Activated B cell treated with CpG ODN at 0.5 μM for 24 hours (primary cell): ENCODE measurements at regions not wholly inside any gene's neighbourhood (a gene's known extent, or its start where the extent isn't known, plus 50 kb on each side); places are given as distances from the start of the nearest gene placed in this dataset.

ENCODE experiments used
- ATAC-seq: fragments of 200-7000 bp; cut with Tn5 transposase; one replicate; pipeline ENCODE4 v1.10.0; 2021; ENCODE audit warnings: low read depth, mild to moderate bottlenecking, moderate library complexity
- CTCF ChIA-PET: fragments of 350-600 bp; sonication (Branson Sonifier 250); formaldehyde crosslinking; loops from one replicate; lab custom pipeline; 2021; ENCODE audit warnings: antibody characterized with exemption; lab: Charles Lee
- POLR2A ChIA-PET: fragments of 350-600 bp; sonication (Branson Sonifier 250); formaldehyde crosslinking; loops from one replicate; lab custom pipeline; 2021; ENCODE audit warnings: antibody characterized with exemption; lab: Charles Lee
- DNase-seq: peaks from one replicate; pipeline ENCODE4 v3.0.0; 2022
- H3K27ac Mint-ChIP-seq: one replicate; pipeline ENCODE4 v1.8.0; 2020; ENCODE audit warnings: mixed read lengths
- H3K27me3 Mint-ChIP-seq: one replicate; pipeline ENCODE4 v1.8.0; 2021; ENCODE audit warnings: mixed read lengths
- H3K36me3 Mint-ChIP-seq: one replicate; pipeline ENCODE4 v1.8.0; 2021; ENCODE audit warnings: low read depth, mixed read lengths
- H3K4me1 Mint-ChIP-seq: one replicate; pipeline ENCODE4 v1.8.0; 2021; ENCODE audit warnings: mixed read lengths
- H3K4me3 Mint-ChIP-seq: one replicate; pipeline ENCODE4 v1.8.0; 2020; ENCODE audit warnings: mild to moderate bottlenecking, mixed read lengths
- H3K9me3 Mint-ChIP-seq: one replicate; pipeline ENCODE4 v1.8.0; 2020; ENCODE audit warnings: mixed read lengths
- intact Hi-C: fragments of 100-400 bp; cut with micrococcal nuclease; formaldehyde crosslinking; loops from one replicate; pipeline ENCODE4 v1.15.1; 2024
- TF ChIP-seq, protein P1 (sequence below): fragments of 200-600 bp; IDR thresholded peaks from one replicate; pipeline ENCODE4 v1.8.0; 2022; ENCODE audit warnings: antibody characterized with exemption, mild to moderate bottlenecking

DNA sequence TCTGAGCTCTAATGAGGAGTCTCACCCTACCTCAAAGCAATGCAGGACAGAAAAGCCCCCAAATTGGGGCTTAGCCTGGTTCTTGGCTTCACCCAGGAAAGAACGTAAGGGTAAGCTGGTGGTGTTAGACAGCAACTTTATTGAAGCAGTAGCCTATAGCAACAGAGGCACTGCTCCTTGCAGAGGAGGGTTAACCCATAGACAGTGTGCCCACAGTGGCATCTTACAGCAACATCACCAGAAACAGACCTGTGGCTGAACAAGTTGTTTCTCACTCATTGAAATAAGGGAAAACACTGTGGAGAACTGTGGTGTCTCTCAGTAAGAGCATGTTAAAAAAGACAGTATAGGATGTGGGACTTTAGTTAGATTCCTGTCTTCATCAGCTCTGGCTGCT is 80.4 kb upstream of the SPTLC3 start:
- DNase-seq, result no peak
- Mint-ChIP-seq H3K4me3 (no peak overlapping the region), H3K27me3 (no peaks in the 10 kb centered on the region), H3K36me3 (no peaks in the 10 kb centered on the region), H3K27ac (no peak overlapping the region), H3K9me3 (no peaks in the 10 kb centered on the region), H3K4me1 (no peaks in the 10 kb centered on the region)
- ChIA-PET CTCF (no interaction called here), POLR2A (no interaction called here)
- no peak for ATAC-seq
- TF ChIP-seq, protein P1, sequence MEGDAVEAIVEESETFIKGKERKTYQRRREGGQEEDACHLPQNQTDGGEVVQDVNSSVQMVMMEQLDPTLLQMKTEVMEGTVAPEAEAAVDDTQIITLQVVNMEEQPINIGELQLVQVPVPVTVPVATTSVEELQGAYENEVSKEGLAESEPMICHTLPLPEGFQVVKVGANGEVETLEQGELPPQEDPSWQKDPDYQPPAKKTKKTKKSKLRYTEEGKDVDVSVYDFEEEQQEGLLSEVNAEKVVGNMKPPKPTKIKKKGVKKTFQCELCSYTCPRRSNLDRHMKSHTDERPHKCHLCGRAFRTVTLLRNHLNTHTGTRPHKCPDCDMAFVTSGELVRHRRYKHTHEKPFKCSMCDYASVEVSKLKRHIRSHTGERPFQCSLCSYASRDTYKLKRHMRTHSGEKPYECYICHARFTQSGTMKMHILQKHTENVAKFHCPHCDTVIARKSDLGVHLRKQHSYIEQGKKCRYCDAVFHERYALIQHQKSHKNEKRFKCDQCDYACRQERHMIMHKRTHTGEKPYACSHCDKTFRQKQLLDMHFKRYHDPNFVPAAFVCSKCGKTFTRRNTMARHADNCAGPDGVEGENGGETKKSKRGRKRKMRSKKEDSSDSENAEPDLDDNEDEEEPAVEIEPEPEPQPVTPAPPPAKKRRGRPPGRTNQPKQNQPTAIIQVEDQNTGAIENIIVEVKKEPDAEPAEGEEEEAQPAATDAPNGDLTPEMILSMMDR, result no peak
- intact Hi-C loops, result no loop called here

DNA sequence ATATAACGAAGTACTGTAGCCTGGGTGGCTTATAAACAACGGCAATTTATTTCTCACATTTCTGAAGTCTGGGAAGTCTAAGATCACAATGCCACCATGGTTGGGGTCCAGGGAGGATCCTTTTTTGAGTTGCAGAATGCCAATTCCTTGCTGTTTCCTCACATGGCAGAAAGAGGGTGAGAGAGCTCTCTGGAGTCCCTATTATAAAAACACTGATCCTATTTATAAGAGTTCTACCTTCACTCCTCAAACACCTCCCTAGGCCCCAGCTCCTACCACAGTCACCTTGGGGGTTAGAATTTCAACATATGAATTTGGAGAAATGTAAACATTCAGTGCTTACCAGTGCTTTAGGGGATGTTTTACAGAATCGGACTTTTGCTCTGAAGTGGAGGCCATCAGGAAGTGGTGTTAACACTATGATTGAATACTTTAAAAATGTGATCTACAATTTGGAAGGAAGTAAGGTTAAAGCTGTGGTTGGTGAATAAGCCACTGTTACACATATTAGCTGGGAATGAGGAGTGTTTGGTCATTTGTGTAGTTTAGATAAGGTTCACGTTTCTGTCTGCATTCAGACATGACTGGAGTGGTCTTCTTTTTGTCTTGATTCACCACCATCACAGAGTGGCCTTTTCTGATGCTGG is 79.9 kb upstream of the SPTLC3 start:
- no peaks in the 10 kb centered on the region for H3K27me3 Mint-ChIP-seq
- CTCF ChIA-PET, result no interaction called here

DNA sequence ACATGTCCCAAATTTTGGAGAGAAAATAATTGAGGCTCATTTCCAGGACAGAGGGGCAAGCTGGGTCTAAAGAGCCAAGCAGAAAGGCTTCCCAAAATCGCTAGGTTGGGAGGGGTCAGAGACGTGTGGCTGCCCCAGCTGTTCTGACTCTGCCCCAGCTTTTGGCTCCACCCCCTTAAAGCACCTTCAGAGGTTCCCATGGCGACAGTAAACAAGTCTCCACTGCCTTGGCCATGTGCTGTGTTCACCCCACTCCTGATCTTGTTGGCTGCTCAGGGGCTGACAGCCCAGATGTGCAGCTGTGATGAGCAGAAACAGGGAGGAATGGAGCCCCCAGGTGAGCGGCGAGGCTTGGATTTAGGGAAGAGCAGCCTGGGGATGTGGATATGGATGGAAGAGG is 72.8 kb upstream of the SPTLC3 start:
- H3K27ac Mint-ChIP-seq, result no peak overlapping the region
- ATAC-seq (no peak), DNase-seq (no peak)
- ChIA-PET POLR2A (no interaction called here), CTCF (no interaction called here)
- TF ChIP-seq, protein P1, result no peak
- no peaks in the 10 kb centered on the region for H3K36me3 Mint-ChIP-seq
- H3K4me1 Mint-ChIP-seq, result no peaks in the 10 kb centered on the region
- H3K4me3 Mint-ChIP-seq, result no peak overlapping the region
- intact Hi-C loops, result no loop called here
- H3K27me3 Mint-ChIP-seq, result no peaks in the 10 kb centered on the region
- H3K9me3 Mint-ChIP-seq, result no peaks in the 10 kb centered on the region

More for the DNA sequence above, 79.9 kb upstream of the SPTLC3 start:
- DNase-seq (no peak), ATAC-seq (no peak)
- Mint-ChIP-seq H3K36me3 (no peaks in the 10 kb centered on the region), H3K27ac (no peak overlapping the region), H3K9me3 (no peaks in the 10 kb centered on the region), H3K4me1 (no peaks in the 10 kb centered on the region), H3K4me3 (no peak overlapping the region)
- intact Hi-C loops, result no loop called here
- TF ChIP-seq, protein P1, result no peak
- POLR2A ChIA-PET, result no interaction called here

DNA sequence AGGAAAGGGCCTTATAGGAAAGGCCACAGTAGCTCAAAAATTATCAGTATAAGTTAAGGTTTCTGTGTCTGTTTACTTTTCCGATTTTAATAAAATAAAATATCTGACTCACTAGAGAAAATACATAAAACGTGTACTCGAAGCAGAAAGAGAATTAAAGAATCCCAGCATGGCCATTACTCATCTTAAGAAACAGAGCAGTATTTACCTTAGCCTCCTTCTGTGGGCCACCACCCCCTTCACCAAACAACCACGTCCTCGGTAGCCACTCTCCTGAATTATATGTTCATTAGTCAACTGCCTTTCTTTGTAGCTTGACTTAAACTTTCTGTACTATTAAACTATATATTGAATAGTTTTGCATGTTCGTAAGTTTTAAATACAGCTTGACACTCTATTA is 72.2 kb upstream of the SPTLC3 start:
- Mint-ChIP-seq H3K36me3 (no peaks in the 10 kb centered on the region), H3K27ac (no peak overlapping the region), H3K4me3 (no peak overlapping the region), H3K4me1 (no peaks in the 10 kb centered on the region), H3K27me3 (no peaks in the 10 kb centered on the region), H3K9me3 (no peaks in the 10 kb centered on the region)
- CTCF ChIA-PET, result no interaction called here
- no peak for ATAC-seq
- POLR2A ChIA-PET, result no interaction called here
- intact Hi-C loops, result no loop called here
- TF ChIP-seq, protein P1, result no peak
- DNase-seq, result no peak

DNA sequence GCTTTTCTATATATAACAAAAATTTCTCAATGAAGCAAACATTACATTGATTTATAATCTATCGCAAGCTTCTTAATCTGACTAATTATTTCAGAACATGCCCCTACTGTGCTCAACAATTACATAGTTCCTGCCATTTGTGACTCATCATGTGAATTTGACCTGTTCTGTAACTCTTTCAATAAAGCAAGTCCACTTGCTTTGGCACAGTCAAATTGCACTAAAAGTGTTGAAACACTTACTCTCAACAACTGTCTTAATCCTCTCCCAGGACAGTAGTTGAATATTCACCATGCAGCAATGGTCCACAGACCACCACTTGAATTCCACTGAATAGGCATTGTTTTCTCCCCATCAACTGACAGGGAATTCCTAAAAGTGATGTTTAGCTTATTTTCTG is 67.7 kb upstream of the SPTLC3 start:
- Mint-ChIP-seq H3K27me3 (no peaks in the 10 kb centered on the region), H3K4me1 (no peaks in the 10 kb centered on the region), H3K4me3 (no peak overlapping the region), H3K9me3 (no peaks in the 10 kb centered on the region), H3K36me3 (no peaks in the 10 kb centered on the region), H3K27ac (no peak overlapping the region)
- POLR2A ChIA-PET, result no interaction called here
- TF ChIP-seq, protein P1, result no peak
- no peak for ATAC-seq
- CTCF ChIA-PET, result no interaction called here
- intact Hi-C loops, result no loop called here
- no peak for DNase-seq
